Liver (tissue), 3 donors: ENCODE measurements at regions not wholly inside any gene's neighbourhood (a gene's known extent, or its start where the extent isn't known, plus 50 kb on each side); places are given as distances from the start of the nearest gene placed in this dataset.

ENCODE experiments used
- CTCF ChIP-seq: fragments of 150-350 bp; IDR thresholded peaks from 2 replicates; pipeline ENCODE4 v1.5.1; 2017; ENCODE audit warnings: improper control_type of control experiment, low read depth, low read length; ENCODE audit not compliant: missing input control
- JUND ChIP-seq, 2 donors: IDR thresholded peaks; 2 replicates each; pipeline ENCODE4 v1.6.1; 2016; ENCODE audit warnings: antibody characterized with exemption in 2 of 2
- TAF1 ChIP-seq: conservative IDR thresholded peaks from 2 replicates; pipeline ENCODE4 v1.6.1; 2016; ENCODE audit warnings: antibody characterized with exemption, mild to moderate bottlenecking
- YY1 ChIP-seq: IDR thresholded peaks from 2 replicates; pipeline ENCODE4 v1.6.1; 2016; ENCODE audit warnings: antibody characterized with exemption, mild to moderate bottlenecking
- donor health status: healthy.
- donor health status: healthy.

DNA sequence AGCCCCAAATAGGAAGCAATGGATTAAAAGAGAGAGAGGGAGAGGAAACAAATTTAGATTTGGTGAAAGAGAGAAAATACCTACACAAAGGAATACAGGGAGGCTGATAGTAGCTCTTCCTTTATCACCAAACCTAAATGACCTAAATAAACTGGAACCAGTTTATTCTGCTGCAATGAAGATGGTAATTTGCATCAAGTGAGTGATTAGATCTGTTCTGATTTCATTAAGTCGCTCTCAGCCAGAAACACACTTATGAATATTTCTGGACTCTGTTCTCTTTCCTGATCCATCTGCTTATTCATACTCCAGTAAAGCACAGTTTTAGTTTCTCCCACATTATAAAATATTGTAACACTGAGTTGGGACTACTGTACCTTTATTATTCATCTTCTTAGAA is 83.4 kb upstream of the BMP5 start:
- TF ChIP-seq CTCF (no peak), TAF1 (no peak), YY1 (no peak), JUND (IDR thresholded peaks at IDR 0.05) (no peak)
